ENCODE measurements at regions not wholly inside any gene's neighbourhood (a gene's known extent, or its start where the extent isn't known, plus 50 kb on each side); places are given as distances from the start of the nearest gene placed in this dataset.

DNA sequence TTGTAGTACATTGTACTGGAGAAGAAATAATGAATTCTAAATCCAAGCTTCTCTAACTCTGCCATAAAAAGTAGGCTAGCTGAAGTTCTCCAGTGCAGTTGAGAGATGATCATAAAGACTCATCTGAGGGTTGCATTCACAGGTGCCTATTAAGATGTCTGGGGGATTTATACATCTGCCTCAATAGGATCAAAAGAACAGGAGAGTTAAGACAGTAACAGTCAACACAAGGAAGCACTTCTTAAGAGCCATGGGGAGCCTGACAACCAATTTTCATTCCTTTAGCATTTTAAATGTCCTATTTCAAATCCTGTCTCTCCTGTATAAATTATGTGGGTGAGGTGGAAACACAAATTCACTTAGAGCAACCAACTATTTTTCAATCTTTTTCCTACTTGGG, 432.4 kb upstream of the NWD2 start:
- H3K4me2 ChIP-seq (replicated peaks; ENCODE audit: low read depth, low read length, poor library complexity, severe bottlenecking), result no peak overlapping the region
- peaks cover 0 to 1% (median 0%) of the 10 kb centered on the region in 3 donors for H3K9me3 ChIP-seq (ENCODE audit: control extremely low read depth in 1 of 3, control insufficient read depth in 2 of 3, insufficient read depth in 1 of 3, low read length in 2 of 3)
- H3K79me2 ChIP-seq (ENCODE audit: control insufficient read depth, insufficient read depth, low read length), result no peaks in the 10 kb centered on the region
- H3K27ac ChIP-seq (ENCODE audit: low read length in 2 of 2), result no peak overlapping the region
- no peaks in the 10 kb centered on the region for H3K4me1 Mint-ChIP-seq
- POLR2A ChIA-PET, result no interaction called here
- CTCF ChIA-PET, result no interaction called here
- no peak for TF ChIP-seq EZH2 (IDR thresholded peaks at IDR 0.05; ENCODE audit: borderline replicate concordance, insufficient read depth, low read depth, low read length, poor library complexity, severe bottlenecking)
- TF ChIP-seq, protein P1, sequence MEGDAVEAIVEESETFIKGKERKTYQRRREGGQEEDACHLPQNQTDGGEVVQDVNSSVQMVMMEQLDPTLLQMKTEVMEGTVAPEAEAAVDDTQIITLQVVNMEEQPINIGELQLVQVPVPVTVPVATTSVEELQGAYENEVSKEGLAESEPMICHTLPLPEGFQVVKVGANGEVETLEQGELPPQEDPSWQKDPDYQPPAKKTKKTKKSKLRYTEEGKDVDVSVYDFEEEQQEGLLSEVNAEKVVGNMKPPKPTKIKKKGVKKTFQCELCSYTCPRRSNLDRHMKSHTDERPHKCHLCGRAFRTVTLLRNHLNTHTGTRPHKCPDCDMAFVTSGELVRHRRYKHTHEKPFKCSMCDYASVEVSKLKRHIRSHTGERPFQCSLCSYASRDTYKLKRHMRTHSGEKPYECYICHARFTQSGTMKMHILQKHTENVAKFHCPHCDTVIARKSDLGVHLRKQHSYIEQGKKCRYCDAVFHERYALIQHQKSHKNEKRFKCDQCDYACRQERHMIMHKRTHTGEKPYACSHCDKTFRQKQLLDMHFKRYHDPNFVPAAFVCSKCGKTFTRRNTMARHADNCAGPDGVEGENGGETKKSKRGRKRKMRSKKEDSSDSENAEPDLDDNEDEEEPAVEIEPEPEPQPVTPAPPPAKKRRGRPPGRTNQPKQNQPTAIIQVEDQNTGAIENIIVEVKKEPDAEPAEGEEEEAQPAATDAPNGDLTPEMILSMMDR (IDR thresholded peaks at IDR 0.05), result no peak
- H3K27ac Mint-ChIP-seq, result no peak overlapping the region
- H3K4me1 ChIP-seq (ENCODE audit: control insufficient read depth in 2 of 2, insufficient read depth in 2 of 2, low read length in 2 of 2), result no peaks in the 10 kb centered on the region
- H3K27me3 ChIP-seq (replicated peaks in 1 of 4; ENCODE audit: control extremely low read depth in 1 of 4, control insufficient read depth in 3 of 4, insufficient read depth in 4 of 4, low read length in 3 of 4), result no peaks in the 10 kb centered on the region
- H3K27me3 Mint-ChIP-seq, result no peaks in the 10 kb centered on the region
- DNase-seq (no peak), ATAC-seq (ENCODE audit: low read depth) (no peak)
- no peak overlapping the region for H3K9ac ChIP-seq (ENCODE audit: low read length)
- no peaks in the 10 kb centered on the region for H4K20me1 ChIP-seq (ENCODE audit: control insufficient read depth, insufficient read depth, low read length, poor library complexity, severe bottlenecking)
- H3K4me3 ChIP-seq (ENCODE audit: control extremely low read depth in 1 of 5, extremely low read depth in 1 of 5, insufficient read depth in 1 of 5, low read depth in 2 of 5, low read length in 4 of 5), result no peak overlapping the region
- intact Hi-C loops (cut with micrococcal nuclease), result no loop called here
- H3K4me3 Mint-ChIP-seq, result no peak overlapping the region
- no peaks in the 10 kb centered on the region for H3K36me3 ChIP-seq (replicated peaks in 1 of 2; ENCODE audit: control extremely low read depth in 1 of 2, control insufficient read depth in 1 of 2, extremely low read depth in 1 of 2, insufficient read depth in 2 of 2, low read length in 1 of 2)
- H2AFZ ChIP-seq (ENCODE audit: insufficient read depth, low read depth, low read length, poor library complexity, severe bottlenecking), result no peak overlapping the region
- no peaks in the 10 kb centered on the region for H3K9me3 Mint-ChIP-seq (ENCODE audit: insufficient read depth)

DNA sequence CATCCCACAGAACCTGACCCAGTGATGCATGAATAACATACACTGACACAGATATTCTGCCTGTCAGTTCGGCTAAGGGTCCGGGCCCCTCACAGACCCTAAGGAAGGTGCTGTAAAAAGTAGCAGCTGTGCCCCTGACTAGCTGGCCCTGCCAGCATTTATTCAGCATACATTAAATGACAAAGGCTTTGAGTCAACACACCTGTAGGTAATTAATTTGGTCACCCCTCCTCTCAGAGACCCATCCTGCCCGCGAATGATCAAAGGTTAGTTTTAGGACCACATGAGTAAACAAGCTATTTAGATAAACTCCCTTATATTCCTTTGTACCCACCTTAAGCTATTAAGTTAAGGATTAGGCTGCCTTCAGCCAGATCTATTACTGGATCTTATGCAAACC, 429.0 kb upstream of the NWD2 start:
- Histone ChIP-seq H3K9ac (ENCODE audit: low read length) (no peak overlapping the region), H3K4me1 (ENCODE audit: control insufficient read depth in 2 of 2, insufficient read depth in 2 of 2, low read length in 2 of 2) (no peaks in the 10 kb centered on the region), H3K27ac (ENCODE audit: low read length in 2 of 2) (no peak overlapping the region), H4K20me1 (ENCODE audit: control insufficient read depth, insufficient read depth, low read length, poor library complexity, severe bottlenecking) (no peaks in the 10 kb centered on the region), H3K79me2 (ENCODE audit: control insufficient read depth, insufficient read depth, low read length) (no peaks in the 10 kb centered on the region), H3K4me3 (ENCODE audit: control extremely low read depth in 1 of 5, extremely low read depth in 1 of 5, insufficient read depth in 1 of 5, low read depth in 2 of 5, low read length in 4 of 5) (no peak overlapping the region), H2AFZ (ENCODE audit: insufficient read depth, low read depth, low read length, poor library complexity, severe bottlenecking) (no peak overlapping the region), H3K27me3 (replicated peaks in 1 of 4; ENCODE audit: control extremely low read depth in 1 of 4, control insufficient read depth in 3 of 4, insufficient read depth in 4 of 4, low read length in 3 of 4) (no peaks in the 10 kb centered on the region), H3K4me2 (replicated peaks; ENCODE audit: low read depth, low read length, poor library complexity, severe bottlenecking) (no peak overlapping the region), H3K36me3 (replicated peaks in 1 of 2; ENCODE audit: control extremely low read depth in 1 of 2, control insufficient read depth in 1 of 2, extremely low read depth in 1 of 2, insufficient read depth in 2 of 2, low read length in 1 of 2) (no peaks in the 10 kb centered on the region), H3K9me3 (ENCODE audit: control extremely low read depth in 1 of 3, control insufficient read depth in 2 of 3, insufficient read depth in 1 of 3, low read length in 2 of 3) (peaks cover 0 to 1% (median 0%) of the 10 kb centered on the region in 3 donors)
- DNase-seq (no peak), ATAC-seq (ENCODE audit: low read depth) (no peak)
- no CpG with 5 or more reads among the region's 4 CpGs for WGBS (ENCODE audit: insufficient coverage)
- Mint-ChIP-seq H3K9me3 (ENCODE audit: insufficient read depth) (no peaks in the 10 kb centered on the region), H3K4me1 (no peaks in the 10 kb centered on the region), H3K27ac (no peak overlapping the region), H3K27me3 (no peaks in the 10 kb centered on the region), H3K4me3 (no peak overlapping the region)
- POLR2A ChIA-PET, result no interaction called here
- CTCF ChIA-PET, result no interaction called here
- intact Hi-C loops (cut with micrococcal nuclease), result no loop called here
- TF ChIP-seq, protein P1 (IDR thresholded peaks at IDR 0.05), result no peak
- TF ChIP-seq EZH2 (IDR thresholded peaks at IDR 0.05; ENCODE audit: borderline replicate concordance, insufficient read depth, low read depth, low read length, poor library complexity, severe bottlenecking), result no peak

Measured in B cell (primary cell).